Pancreas (tissue), 10 donors: ENCODE measurements at regions not wholly inside any gene's neighbourhood (a gene's known extent, or its start where the extent isn't known, plus 50 kb on each side); places are given as distances from the start of the nearest gene placed in this dataset.
A peak's percentile ranks its signal among the peaks of the same experiment; 100 is the strongest.

Experiments used
- ATAC-seq, 4 donors: fragments of 200-7000 bp; cut with Tn5 transposase; one replicate each; pipeline versions ENCODE4 v1.8.0 to v1.9.1; 2020; ENCODE audit warnings: mild to moderate bottlenecking in 4 of 4, moderate library complexity in 4 of 4
- DNase-seq, 6 donors: peaks; one replicate each; pipeline ENCODE4 v3.0.0-alpha.2; 2020
- FAIRE-seq: peaks from 2 replicates; lab custom pipeline; 2012; peaks lifted over from hg19 to GRCh38; lab: Jason Lieb, UNC
- H3K27ac ChIP-seq, 4 donors: fragments of 200-600 bp; sonication (generic); 1 replicate in 3 of 4; 2 replicates in 1 of 4; pipeline versions ENCODE4 v1.5.0 to v1.8.0; 2020
- H3K27me3 ChIP-seq, 4 donors: fragments of 200-600 bp; one replicate each; pipeline ENCODE4 v1.8.0; 2021
- H3K36me3 ChIP-seq, 3 donors: fragments of 200-600 bp; sonication (generic) in 1 of 3; one replicate each; pipeline versions ENCODE4 v1.5.0 to v1.8.0; 2020 to 2021
- H3K4me1 ChIP-seq, 3 donors: fragments of 200-600 bp; one replicate each; pipeline ENCODE4 v1.8.0; 2021
- H3K4me3 ChIP-seq, 4 donors: fragments of 200-600 bp; sonication (generic) in 2 of 4; one replicate each; pipeline versions ENCODE4 v1.5.0 to v1.8.0; 2020 to 2021
- H3K9me3 ChIP-seq, 4 donors: fragments of 200-600 bp; one replicate each; pipeline ENCODE4 v1.8.0; 2021
- CTCF ChIP-seq, 4 donors: fragments of 200-600 bp; sonication (generic) in 3 of 4; IDR thresholded peaks; one replicate each; pipeline versions ENCODE4 v1.5.0 to v1.8.0; 2021; ENCODE audit warnings: antibody characterized with exemption in 4 of 4
- WGBS, 2 donors: extraction: QIAGEN DNeasy Blood & Tissue Kit; methylation state at CpG; one replicate each; pipeline ENCODE4 v1.1.7; 2013; 5-methylcytosine and 5-hydroxymethylcytosine counted together
- intact Hi-C, 3 donors: fragments of 100-400 bp; cut with DNase I; formaldehyde crosslinking; loops; one replicate each; pipeline versions ENCODE4 v1.11.1 to v1.14.2; 2022
- donor health status: healthy with polysubstance abuse.
- donor health status: DM: no; HTN: no; CAD: no; lungs with moderate emphysema.
- donor health status: DM: no; HTN: no; CAD: no.
- donor health status: control.
- donor health status: control.
- donor health status: Bipolar disorder and iron deficiency.
- donor health status: DM: yes; HTN: yes; CAD: no.
- donor health status: DM: no; HTN: no; CAD: no.
- donor health status: DM: no; HTN: no; CAD: no.
- donor health status: DM: yes; HTN: yes; CAD: no.

- 42 to 47% methylated on average over 2 of the region's 2 CpGs for WGBS, 2 donors
- intact Hi-C loops: no loop called here
- Histone ChIP-seq H3K27me3 (no peaks in the 10 kb centered on the region), H3K27ac (peak overlapping the region in 1 of 4 donors; percentile 14), H3K36me3 (no peaks in the 10 kb centered on the region), H3K4me1 (peaks cover 0 to 22% (median 15%) of the 10 kb centered on the region in 3 donors), H3K4me3 (no peak overlapping the region), H3K9me3 (no peaks in the 10 kb centered on the region)
- TF ChIP-seq CTCF (IDR thresholded peaks at IDR 0.05): no peak
- ATAC-seq (peak in 1 of 4 donors; percentile 44), DNase-seq (no peak), FAIRE-seq (no peak)
Measured at GRCh38 chr7:22587322-22587721, 87.3 kb upstream of the STEAP1B start.

- Histone ChIP-seq H3K4me1 (peaks cover 0 to 22% (median 15%) of the 10 kb centered on the region in 3 donors), H3K36me3 (no peaks in the 10 kb centered on the region), H3K9me3 (no peaks in the 10 kb centered on the region), H3K27ac (peak overlapping the region in 1 of 4 donors; percentile 22), H3K27me3 (no peaks in the 10 kb centered on the region), H3K4me3 (no peak overlapping the region)
- TF ChIP-seq CTCF (IDR thresholded peaks at IDR 0.05): no peak
- intact Hi-C loops: no loop called here
- DNase-seq (no peak), FAIRE-seq (no peak), ATAC-seq (peak in 3 of 4 donors; percentile 59 to 68 (median 59))
Measured at GRCh38 chr7:22586786-22587140, 86.8 kb upstream of the STEAP1B start.

GRCh38 chr7:22586101-22586785, 86.3 kb upstream of the STEAP1B start:
- H3K4me1 ChIP-seq: peaks cover 0 to 22% (median 15%) of the 10 kb centered on the region in 3 donors
- peak overlapping the region in 1 of 4 donors; percentile 22 for H3K27ac ChIP-seq
- 55 to 73% methylated on average over 5 of the region's 5 CpGs for WGBS, 2 donors

GRCh38 chr7:22584179-22584578, 84.2 kb upstream of the STEAP1B start:
- no peak for ATAC-seq
- Histone ChIP-seq H3K27me3 (no peaks in the 10 kb centered on the region), H3K9me3 (no peaks in the 10 kb centered on the region), H3K36me3 (no peaks in the 10 kb centered on the region), H3K4me3 (no peak overlapping the region), H3K27ac (no peak overlapping the region), H3K4me1 (peaks cover 0 to 22% (median 15%) of the 10 kb centered on the region in 3 donors)
- WGBS, 2 donors: 80 to 90% methylated on average over 1 of the region's 1 CpG
- no peak for DNase-seq
- no peak for TF ChIP-seq CTCF (IDR thresholded peaks at IDR 0.05)
- intact Hi-C loops: no loop called here
- FAIRE-seq: no peak

More at GRCh38 chr7:22586101-22586785, 86.3 kb upstream of the STEAP1B start:
- H3K9me3 ChIP-seq: no peaks in the 10 kb centered on the region
- H3K4me3 ChIP-seq: no peak overlapping the region
- no peaks in the 10 kb centered on the region for H3K27me3 ChIP-seq
- intact Hi-C loops: no loop called here
- ATAC-seq (no peak), DNase-seq (no peak), FAIRE-seq (no peak)
- H3K36me3 ChIP-seq: no peaks in the 10 kb centered on the region
- TF ChIP-seq CTCF (IDR thresholded peaks at IDR 0.05): no peak
